AG09319 (cell line): ENCODE measurements at regions not wholly inside any gene's neighbourhood (a gene's known extent, or its start where the extent isn't known, plus 50 kb on each side); places are given as distances from the start of the nearest gene placed in this dataset.
A peak's percentile ranks its signal among the peaks of the same experiment; 100 is the strongest.

ENCODE experiments used
- DNase-seq: peaks from one replicate; pipeline ENCODE4 v3.0.0-alpha.2; 2010; ENCODE audit warnings: low read depth; ENCODE audit errors: extremely low read depth
- CTCF ChIP-seq: IDR thresholded peaks from 2 replicates; pipeline ENCODE4 v1.5.1; 2011; ENCODE audit warnings: low read depth, mild to moderate bottlenecking, inconsistent platforms, low read length, moderate library complexity

GRCh38 chr7:42605406-42606192, 306.3 kb downstream of the C7orf25 start:
- DNase-seq, result peak; percentile 24
- no peak for TF ChIP-seq CTCF

- no peak for TF ChIP-seq CTCF
- no peak for DNase-seq
Observed at GRCh38 chr7:42603496-42603895, 308.4 kb downstream of the C7orf25 start.

GRCh38 chr7:42597300-42597699, 314.6 kb downstream of the C7orf25 start:
- DNase-seq, result no peak
- no peak for TF ChIP-seq CTCF

- DNase-seq, result no peak
- TF ChIP-seq CTCF, result no peak
Observed at GRCh38 chr7:42596737-42597136, 315.1 kb downstream of the C7orf25 start.

DNA sequence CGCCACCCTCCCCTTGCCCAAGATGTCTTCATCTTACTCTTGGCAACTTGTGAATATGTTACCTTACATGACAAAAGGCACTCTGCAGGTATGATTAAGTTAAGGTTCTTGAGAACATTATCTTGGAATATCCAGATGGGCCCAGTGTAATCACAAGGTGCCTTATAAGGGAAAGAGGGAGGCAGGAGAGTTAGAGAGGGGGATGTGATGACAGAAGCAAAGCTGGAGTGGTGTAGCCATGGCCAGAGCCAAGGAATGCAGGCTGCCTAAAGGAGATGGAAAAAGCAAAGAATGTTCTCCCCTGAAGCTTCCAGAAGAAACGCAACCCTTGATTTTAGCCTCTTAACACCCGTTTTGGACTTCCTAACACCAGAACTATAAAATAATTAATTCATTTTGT, 318.0 kb downstream of the C7orf25 start:
- TF ChIP-seq CTCF, result no peak
- no peak for DNase-seq

DNA sequence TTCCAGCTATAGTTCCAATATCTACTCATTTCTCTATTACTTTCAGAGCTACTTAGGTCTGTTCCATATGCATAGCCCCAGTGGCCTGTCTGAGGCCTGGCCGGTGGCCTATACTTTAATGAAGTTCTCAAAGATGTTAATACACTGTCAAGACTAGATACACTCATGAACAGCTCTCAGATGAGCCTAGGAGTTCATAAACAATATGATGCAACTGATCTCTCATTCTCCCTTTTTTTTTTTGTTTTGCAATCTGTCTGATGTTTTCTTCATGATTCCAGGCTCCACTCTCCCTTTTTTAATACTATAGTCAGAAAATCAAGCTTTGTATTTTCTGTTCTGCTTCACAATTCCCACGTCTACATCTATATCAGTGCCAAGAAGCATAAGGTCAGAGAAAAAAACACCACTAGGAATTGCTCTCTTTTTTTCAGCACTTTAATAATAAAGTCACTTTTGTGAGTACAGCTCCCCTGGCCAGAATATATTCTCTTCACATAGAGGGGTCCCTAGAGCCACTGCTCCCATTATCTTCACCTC, 321.0 kb downstream of the C7orf25 start:
- no peak for TF ChIP-seq CTCF

GRCh38 chr7:42588876-42589275, 323.0 kb downstream of the C7orf25 start:
- no peak for TF ChIP-seq CTCF
- no peak for DNase-seq

More for the DNA sequence above, 321.0 kb downstream of the C7orf25 start:
- DNase-seq, result no peak
